ENCODE measurements at regions not wholly inside any gene's neighbourhood (a gene's known extent, or its start where the extent isn't known, plus 50 kb on each side); places are given as distances from the start of the nearest gene placed in this dataset.

DNA sequence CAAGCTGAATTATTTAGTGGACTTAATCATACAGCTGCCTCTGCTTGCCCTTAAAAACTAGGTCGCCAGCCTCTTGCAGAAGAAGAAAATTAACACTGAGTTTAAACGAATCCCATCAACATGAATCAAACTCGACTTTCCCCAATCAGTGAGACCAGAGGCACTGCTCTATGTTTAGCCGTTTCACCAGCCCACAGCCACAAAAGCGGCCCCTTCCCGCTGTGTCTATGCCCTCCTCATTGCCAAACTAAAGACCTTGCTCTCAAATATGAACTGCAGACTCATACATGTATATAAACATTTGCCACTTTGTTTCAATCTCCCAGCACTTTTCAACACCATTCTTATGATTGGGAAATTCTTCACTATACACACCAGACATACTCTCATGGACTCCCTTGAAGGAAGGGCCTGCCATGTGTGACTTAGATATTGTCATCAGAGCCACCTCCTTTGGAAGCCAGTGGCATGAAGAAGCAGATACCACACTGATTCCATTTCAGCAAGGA is 105.8 kb upstream of the ADGRF1 start:
- H3K4me3 ChIP-seq (replicated peaks in 1 of 3; ENCODE audit: insufficient read depth in 1 of 3, low read depth in 2 of 3, low read length in 3 of 3): peak overlapping the region in 2 of 3 experiments; percentile 25 to 36; a peak in 2 of 6 replicates
- peaks cover 53% of the 10 kb centered on the region for H3K4me1 ChIP-seq (ENCODE audit: insufficient read depth, low read length)
- H3K36me3 ChIP-seq (replicated peaks in 1 of 2; ENCODE audit: control insufficient read depth in 1 of 2, insufficient read depth in 2 of 2, low read length in 2 of 2): no peaks in the 10 kb centered on the region
- ATAC-seq (peak; percentile 78), DNase-seq (ENCODE audit: low spot score) (peak; percentile 59), FAIRE-seq (no peak)
- BruUV-seq (replicated peaks): no TSS peak
- in situ Hi-C loops (cut with HindIII; ENCODE audit: extremely low pct_ligation_motif_present, low pct_unique_long_range_greater_than_20kb): no loop called here
- CTCF ChIA-PET (ENCODE audit: low intra/inter-chr PET ratio, low total read pairs): interaction anchor here (1.2 kb wide), 1 partner anchor 50 kb away, joined by 3 read pairs; no protein-coding TSS in a partner anchor
- 9% methylated on average over 6 of the region's 6 CpGs for WGBS (ENCODE audit: low lambda C conversion rate)
- intact Hi-C loops (cut with micrococcal nuclease; ENCODE audit: unreplicated experiment): loop anchor here (5.0 kb wide), 1 partner anchor 79 kb away; no protein-coding TSS in a partner anchor
- H3K9me3 ChIP-seq (ENCODE audit: low read length): no peaks in the 10 kb centered on the region
- no peaks in the 10 kb centered on the region for H4K20me1 ChIP-seq (ENCODE audit: insufficient read depth, low read length)
- H3K9ac ChIP-seq (ENCODE audit: insufficient read depth, low read depth, low read length): peak overlapping the region; percentile 23; the same call in 1 of the 2 replicates
- H3K79me2 ChIP-seq (ENCODE audit: insufficient read depth, low read length): no peaks in the 10 kb centered on the region
- H3K27ac ChIP-seq (ENCODE audit: extremely low read length, insufficient read depth, low read length): no peak overlapping the region
- H3K27me3 ChIP-seq (ENCODE audit: control insufficient read depth in 1 of 2, insufficient read depth in 2 of 2, low read length in 2 of 2): no peaks in the 10 kb centered on the region
- peak overlapping the region; percentile 71 for H3K4me2 ChIP-seq (ENCODE audit: low read depth, low read length)
- POLR2A ChIA-PET: interaction anchor here (1.5 to 2.0 kb wide), 2 partner anchors 8 to 72 kb away, joined by 3 to 7 read pairs; no protein-coding TSS in a partner anchor
- peak overlapping the region; percentile 12 for H2AFZ ChIP-seq (ENCODE audit: low read length)
- TF ChIP-seq, protein P1, sequence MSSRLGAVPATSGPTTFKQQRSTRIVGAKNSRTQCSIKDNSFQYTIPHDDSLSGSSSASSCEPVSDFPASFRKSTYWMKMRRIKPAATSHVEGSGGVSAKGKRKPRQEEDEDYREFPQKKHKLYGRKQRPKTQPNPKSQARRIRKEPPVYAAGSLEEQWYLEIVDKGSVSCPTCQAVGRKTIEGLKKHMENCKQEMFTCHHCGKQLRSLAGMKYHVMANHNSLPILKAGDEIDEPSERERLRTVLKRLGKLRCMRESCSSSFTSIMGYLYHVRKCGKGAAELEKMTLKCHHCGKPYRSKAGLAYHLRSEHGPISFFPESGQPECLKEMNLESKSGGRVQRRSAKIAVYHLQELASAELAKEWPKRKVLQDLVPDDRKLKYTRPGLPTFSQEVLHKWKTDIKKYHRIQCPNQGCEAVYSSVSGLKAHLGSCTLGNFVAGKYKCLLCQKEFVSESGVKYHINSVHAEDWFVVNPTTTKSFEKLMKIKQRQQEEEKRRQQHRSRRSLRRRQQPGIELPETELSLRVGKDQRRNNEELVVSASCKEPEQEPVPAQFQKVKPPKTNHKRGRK (CRISPR knock-in tag; IDR thresholded peaks at IDR 0.05): no peak
- TF ChIP-seq, protein P2, sequence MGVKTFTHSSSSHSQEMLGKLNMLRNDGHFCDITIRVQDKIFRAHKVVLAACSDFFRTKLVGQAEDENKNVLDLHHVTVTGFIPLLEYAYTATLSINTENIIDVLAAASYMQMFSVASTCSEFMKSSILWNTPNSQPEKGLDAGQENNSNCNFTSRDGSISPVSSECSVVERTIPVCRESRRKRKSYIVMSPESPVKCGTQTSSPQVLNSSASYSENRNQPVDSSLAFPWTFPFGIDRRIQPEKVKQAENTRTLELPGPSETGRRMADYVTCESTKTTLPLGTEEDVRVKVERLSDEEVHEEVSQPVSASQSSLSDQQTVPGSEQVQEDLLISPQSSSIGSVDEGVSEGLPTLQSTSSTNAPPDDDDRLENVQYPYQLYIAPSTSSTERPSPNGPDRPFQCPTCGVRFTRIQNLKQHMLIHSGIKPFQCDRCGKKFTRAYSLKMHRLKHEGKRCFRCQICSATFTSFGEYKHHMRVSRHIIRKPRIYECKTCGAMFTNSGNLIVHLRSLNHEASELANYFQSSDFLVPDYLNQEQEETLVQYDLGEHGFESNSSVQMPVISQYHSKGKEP (CRISPR knock-in tag; IDR thresholded peaks at IDR 0.05): no peak
- TF ChIP-seq, protein P3, sequence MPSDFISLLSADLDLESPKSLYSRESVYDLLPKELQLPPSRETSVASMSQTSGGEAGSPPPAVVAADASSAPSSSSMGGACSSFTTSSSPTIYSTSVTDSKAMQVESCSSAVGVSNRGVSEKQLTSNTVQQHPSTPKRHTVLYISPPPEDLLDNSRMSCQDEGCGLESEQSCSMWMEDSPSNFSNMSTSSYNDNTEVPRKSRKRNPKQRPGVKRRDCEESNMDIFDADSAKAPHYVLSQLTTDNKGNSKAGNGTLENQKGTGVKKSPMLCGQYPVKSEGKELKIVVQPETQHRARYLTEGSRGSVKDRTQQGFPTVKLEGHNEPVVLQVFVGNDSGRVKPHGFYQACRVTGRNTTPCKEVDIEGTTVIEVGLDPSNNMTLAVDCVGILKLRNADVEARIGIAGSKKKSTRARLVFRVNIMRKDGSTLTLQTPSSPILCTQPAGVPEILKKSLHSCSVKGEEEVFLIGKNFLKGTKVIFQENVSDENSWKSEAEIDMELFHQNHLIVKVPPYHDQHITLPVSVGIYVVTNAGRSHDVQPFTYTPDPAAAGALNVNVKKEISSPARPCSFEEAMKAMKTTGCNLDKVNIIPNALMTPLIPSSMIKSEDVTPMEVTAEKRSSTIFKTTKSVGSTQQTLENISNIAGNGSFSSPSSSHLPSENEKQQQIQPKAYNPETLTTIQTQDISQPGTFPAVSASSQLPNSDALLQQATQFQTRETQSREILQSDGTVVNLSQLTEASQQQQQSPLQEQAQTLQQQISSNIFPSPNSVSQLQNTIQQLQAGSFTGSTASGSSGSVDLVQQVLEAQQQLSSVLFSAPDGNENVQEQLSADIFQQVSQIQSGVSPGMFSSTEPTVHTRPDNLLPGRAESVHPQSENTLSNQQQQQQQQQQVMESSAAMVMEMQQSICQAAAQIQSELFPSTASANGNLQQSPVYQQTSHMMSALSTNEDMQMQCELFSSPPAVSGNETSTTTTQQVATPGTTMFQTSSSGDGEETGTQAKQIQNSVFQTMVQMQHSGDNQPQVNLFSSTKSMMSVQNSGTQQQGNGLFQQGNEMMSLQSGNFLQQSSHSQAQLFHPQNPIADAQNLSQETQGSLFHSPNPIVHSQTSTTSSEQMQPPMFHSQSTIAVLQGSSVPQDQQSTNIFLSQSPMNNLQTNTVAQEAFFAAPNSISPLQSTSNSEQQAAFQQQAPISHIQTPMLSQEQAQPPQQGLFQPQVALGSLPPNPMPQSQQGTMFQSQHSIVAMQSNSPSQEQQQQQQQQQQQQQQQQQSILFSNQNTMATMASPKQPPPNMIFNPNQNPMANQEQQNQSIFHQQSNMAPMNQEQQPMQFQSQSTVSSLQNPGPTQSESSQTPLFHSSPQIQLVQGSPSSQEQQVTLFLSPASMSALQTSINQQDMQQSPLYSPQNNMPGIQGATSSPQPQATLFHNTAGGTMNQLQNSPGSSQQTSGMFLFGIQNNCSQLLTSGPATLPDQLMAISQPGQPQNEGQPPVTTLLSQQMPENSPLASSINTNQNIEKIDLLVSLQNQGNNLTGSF (CRISPR knock-in tag; IDR thresholded peaks at IDR 0.05): no peak
- TF ChIP-seq, protein P4, sequence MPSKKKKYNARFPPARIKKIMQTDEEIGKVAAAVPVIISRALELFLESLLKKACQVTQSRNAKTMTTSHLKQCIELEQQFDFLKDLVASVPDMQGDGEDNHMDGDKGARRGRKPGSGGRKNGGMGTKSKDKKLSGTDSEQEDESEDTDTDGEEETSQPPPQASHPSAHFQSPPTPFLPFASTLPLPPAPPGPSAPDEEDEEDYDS (CRISPR knock-in tag; IDR thresholded peaks at IDR 0.05): no peak
- TF ChIP-seq JDP2 (CRISPR knock-in tag; IDR thresholded peaks at IDR 0.05; ENCODE audit: borderline replicate concordance) (no peak), SAP130 (CRISPR knock-in tag; IDR thresholded peaks at IDR 0.05; ENCODE audit: low read depth) (peak; percentile 11; the same call in 1 of the 2 replicates), MATR3 (CRISPR knock-in tag; IDR thresholded peaks at IDR 0.05) (no peak), ZNF121 (CRISPR knock-in tag; IDR thresholded peaks at IDR 0.05) (no peak), ATF1 (CRISPR knock-in tag; IDR thresholded peaks at IDR 0.05) (no peak), ZNF343 (CRISPR knock-in tag; IDR thresholded peaks at IDR 0.05) (no peak), FOSL2 (CRISPR knock-in tag; IDR thresholded peaks at IDR 0.05) (peak; percentile 50), YEATS4 (CRISPR knock-in tag; IDR thresholded peaks at IDR 0.05; ENCODE audit: borderline replicate concordance) (0 out of 2 replicates have a peak, but pooled peaks have one; percentile 22), NKX3-1 (CRISPR knock-in tag; IDR thresholded peaks at IDR 0.05) (no peak), POLR2G (IDR thresholded peaks at IDR 0.05; ENCODE audit: low read depth, low read length) (no peak), ZNF777 (CRISPR knock-in tag; IDR thresholded peaks at IDR 0.05) (no peak), HNF4A (CRISPR knock-in tag; IDR thresholded peaks at IDR 0.05) (0 out of 2 replicates have a peak, but pooled peaks have one; percentile 19), SAFB2 (CRISPR knock-in tag; IDR thresholded peaks at IDR 0.05; ENCODE audit: borderline replicate concordance, low read depth) (no peak)
